ENCODE measurements at regions not wholly inside any gene's neighbourhood (a gene's known extent, or its start where the extent isn't known, plus 50 kb on each side); places are given as distances from the start of the nearest gene placed in this dataset.

- TF ChIP-seq EGR1 (IDR thresholded peaks at IDR 0.05) (no peak), ZBTB7A (IDR thresholded peaks at IDR 0.05; ENCODE audit: low read depth) (no peak), CEBPB (IDR thresholded peaks at IDR 0.05) (no peak)
These were observed 589.5 kb upstream of the NXPH2 start for GRCh38 chr2:139369423-139370409.

DNA sequence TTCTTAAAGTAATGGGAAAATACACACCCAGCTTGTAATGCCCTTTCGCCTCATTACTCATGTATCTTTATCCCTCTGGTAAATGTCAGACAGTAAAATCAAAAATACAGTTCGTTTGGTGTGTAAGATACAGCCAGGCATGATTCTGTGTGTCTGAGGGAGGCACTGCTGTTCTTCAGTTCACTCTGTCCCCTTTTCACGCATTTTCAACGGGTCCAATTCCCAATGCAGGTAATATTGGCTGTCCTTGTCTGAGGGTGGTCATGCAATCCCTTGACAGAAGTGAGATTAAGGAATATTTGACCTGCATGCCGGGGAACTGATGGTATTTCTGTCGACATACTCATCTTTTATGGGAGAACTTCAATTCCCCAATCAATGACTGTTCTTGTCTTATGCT lies 587.2 kb upstream of the NXPH2 start:
- TF ChIP-seq, protein P1, sequence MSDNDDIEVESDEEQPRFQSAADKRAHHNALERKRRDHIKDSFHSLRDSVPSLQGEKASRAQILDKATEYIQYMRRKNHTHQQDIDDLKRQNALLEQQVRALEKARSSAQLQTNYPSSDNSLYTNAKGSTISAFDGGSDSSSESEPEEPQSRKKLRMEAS (IDR thresholded peaks at IDR 0.05): no peak
- TF ChIP-seq YY1 (IDR thresholded peaks at IDR 0.05; ENCODE audit: low read depth) (no peak), CREB1 (IDR thresholded peaks at IDR 0.05; ENCODE audit: low read depth) (no peak), RAD21 (IDR thresholded peaks at IDR 0.05; ENCODE audit: low read depth) (no peak), FOXM1 (IDR thresholded peaks at IDR 0.05; ENCODE audit: borderline replicate concordance, low read depth) (no peak), NFIC (IDR thresholded peaks at IDR 0.05) (no peak), TCF12 (IDR thresholded peaks at IDR 0.05; ENCODE audit: low read depth) (no peak), EGR1 (IDR thresholded peaks at IDR 0.05) (no peak), ZBTB7A (IDR thresholded peaks at IDR 0.05; ENCODE audit: low read depth) (no peak)

GRCh38 chr2:139366681-139367080 lies 586.5 kb upstream of the NXPH2 start:
- no peak for TF ChIP-seq CREB1 (IDR thresholded peaks at IDR 0.05; ENCODE audit: low read depth)
- TF ChIP-seq EGR1 (IDR thresholded peaks at IDR 0.05): no peak
- no peak for TF ChIP-seq REST (IDR thresholded peaks at IDR 0.05; ENCODE audit: low read depth)
- TF ChIP-seq CEBPB (IDR thresholded peaks at IDR 0.05): no peak
- TF ChIP-seq, protein P1 (IDR thresholded peaks at IDR 0.05): no peak
- no peak for TF ChIP-seq EP300 (IDR thresholded peaks at IDR 0.05; ENCODE audit: borderline replicate concordance)
- TF ChIP-seq TCF12 (IDR thresholded peaks at IDR 0.05; ENCODE audit: low read depth): no peak
- no peak for TF ChIP-seq FOXM1 (IDR thresholded peaks at IDR 0.05; ENCODE audit: borderline replicate concordance, low read depth)

GRCh38 chr2:139365189-139365588 lies 585.0 kb upstream of the NXPH2 start:
- no peak for TF ChIP-seq ZBTB7A (IDR thresholded peaks at IDR 0.05; ENCODE audit: low read depth)
- no peak for TF ChIP-seq CREB1 (IDR thresholded peaks at IDR 0.05; ENCODE audit: low read depth)
- no peak for TF ChIP-seq EGR1 (IDR thresholded peaks at IDR 0.05)
- no peak for TF ChIP-seq TCF12 (IDR thresholded peaks at IDR 0.05; ENCODE audit: low read depth)
- TF ChIP-seq REST (IDR thresholded peaks at IDR 0.05; ENCODE audit: low read depth): no peak
- no peak for TF ChIP-seq TEAD4 (IDR thresholded peaks at IDR 0.05)
- no peak for TF ChIP-seq RAD21 (IDR thresholded peaks at IDR 0.05; ENCODE audit: low read depth)
- no peak for TF ChIP-seq NFIC (IDR thresholded peaks at IDR 0.05)
- TF ChIP-seq EP300 (IDR thresholded peaks at IDR 0.05; ENCODE audit: borderline replicate concordance): no peak
- TF ChIP-seq TAF1 (IDR thresholded peaks at IDR 0.05; ENCODE audit: low read depth): no peak
- no peak for TF ChIP-seq USF1 (IDR thresholded peaks at IDR 0.05)
- TF ChIP-seq FOXM1 (IDR thresholded peaks at IDR 0.05; ENCODE audit: borderline replicate concordance, low read depth): no peak
- TF ChIP-seq YY1 (IDR thresholded peaks at IDR 0.05; ENCODE audit: low read depth): no peak
- TF ChIP-seq CEBPB (IDR thresholded peaks at IDR 0.05): no peak
- TF ChIP-seq, protein P1 (IDR thresholded peaks at IDR 0.05): no peak

GRCh38 chr2:139360654-139361053 lies 580.5 kb upstream of the NXPH2 start:
- TF ChIP-seq CEBPB (IDR thresholded peaks at IDR 0.05) (no peak), TEAD4 (IDR thresholded peaks at IDR 0.05) (no peak), USF1 (IDR thresholded peaks at IDR 0.05) (no peak), TCF12 (IDR thresholded peaks at IDR 0.05; ENCODE audit: low read depth) (no peak), EP300 (IDR thresholded peaks at IDR 0.05; ENCODE audit: borderline replicate concordance) (no peak)

DNA sequence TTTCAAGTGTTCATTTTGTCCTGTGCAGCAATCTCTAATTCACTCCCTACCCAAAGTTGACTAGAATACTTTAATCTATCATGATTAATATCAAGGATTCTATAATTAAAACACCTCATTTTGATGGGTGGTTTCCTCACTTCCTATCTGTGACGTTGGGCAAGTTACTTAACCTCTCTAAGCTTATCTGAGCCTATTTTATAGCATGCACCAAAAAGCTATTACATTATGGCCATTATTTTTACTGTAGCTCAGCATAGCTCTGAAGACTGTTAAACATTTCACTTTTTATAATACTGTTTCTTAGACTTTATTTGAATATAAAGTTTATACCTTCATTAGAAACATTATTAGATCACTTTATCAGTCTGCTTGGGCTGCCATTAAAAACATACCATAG lies 579.6 kb upstream of the NXPH2 start:
- TF ChIP-seq RAD21 (IDR thresholded peaks at IDR 0.05; ENCODE audit: low read depth) (no peak), REST (IDR thresholded peaks at IDR 0.05; ENCODE audit: low read depth) (no peak), FOXM1 (IDR thresholded peaks at IDR 0.05; ENCODE audit: borderline replicate concordance, low read depth) (no peak), CREB1 (IDR thresholded peaks at IDR 0.05; ENCODE audit: low read depth) (no peak), TEAD4 (IDR thresholded peaks at IDR 0.05) (no peak), EGR1 (IDR thresholded peaks at IDR 0.05) (no peak), ZBTB7A (IDR thresholded peaks at IDR 0.05; ENCODE audit: low read depth) (no peak)
- TF ChIP-seq, protein P1 (IDR thresholded peaks at IDR 0.05): no peak

Data from Ishikawa (cell line).